ENCODE measurements at regions not wholly inside any gene's neighbourhood (a gene's known extent, or its start where the extent isn't known, plus 50 kb on each side); places are given as distances from the start of the nearest gene placed in this dataset.

DNA sequence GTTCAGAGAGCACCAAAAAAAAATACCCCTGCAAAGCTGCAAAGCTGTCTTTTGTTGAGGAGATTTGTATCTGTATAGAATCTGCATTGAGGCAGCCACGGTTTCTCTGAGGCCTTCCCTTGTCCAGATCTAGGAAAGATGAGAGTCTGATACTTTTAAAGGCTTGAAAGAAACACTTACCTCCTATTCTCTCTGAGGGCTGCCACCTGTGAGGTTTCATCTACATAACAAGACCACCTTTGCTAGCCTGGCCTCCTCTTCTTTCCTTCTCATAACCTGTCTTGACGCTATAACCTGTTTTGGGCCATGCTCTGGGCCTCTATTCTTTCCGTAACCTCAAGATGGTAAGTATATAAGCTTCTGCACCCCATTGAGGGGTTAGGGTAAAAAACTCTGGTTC lies 779.6 kb upstream of the HTR2C start (continued):
- TF ChIP-seq, protein P1, sequence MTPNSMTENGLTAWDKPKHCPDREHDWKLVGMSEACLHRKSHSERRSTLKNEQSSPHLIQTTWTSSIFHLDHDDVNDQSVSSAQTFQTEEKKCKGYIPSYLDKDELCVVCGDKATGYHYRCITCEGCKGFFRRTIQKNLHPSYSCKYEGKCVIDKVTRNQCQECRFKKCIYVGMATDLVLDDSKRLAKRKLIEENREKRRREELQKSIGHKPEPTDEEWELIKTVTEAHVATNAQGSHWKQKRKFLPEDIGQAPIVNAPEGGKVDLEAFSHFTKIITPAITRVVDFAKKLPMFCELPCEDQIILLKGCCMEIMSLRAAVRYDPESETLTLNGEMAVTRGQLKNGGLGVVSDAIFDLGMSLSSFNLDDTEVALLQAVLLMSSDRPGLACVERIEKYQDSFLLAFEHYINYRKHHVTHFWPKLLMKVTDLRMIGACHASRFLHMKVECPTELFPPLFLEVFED (CRISPR knock-in tag; conservative IDR thresholded peaks at IDR 0.05): no peak
- no peak for TF ChIP-seq ZKSCAN1 (IDR thresholded peaks at IDR 0.05; ENCODE audit: low read depth, low read length)
- TF ChIP-seq NR2C1 (IDR thresholded peaks at IDR 0.05): no peak
- no peak for TF ChIP-seq NR2C1 (tag; IDR thresholded peaks at IDR 0.05)
- TF ChIP-seq, protein P2, sequence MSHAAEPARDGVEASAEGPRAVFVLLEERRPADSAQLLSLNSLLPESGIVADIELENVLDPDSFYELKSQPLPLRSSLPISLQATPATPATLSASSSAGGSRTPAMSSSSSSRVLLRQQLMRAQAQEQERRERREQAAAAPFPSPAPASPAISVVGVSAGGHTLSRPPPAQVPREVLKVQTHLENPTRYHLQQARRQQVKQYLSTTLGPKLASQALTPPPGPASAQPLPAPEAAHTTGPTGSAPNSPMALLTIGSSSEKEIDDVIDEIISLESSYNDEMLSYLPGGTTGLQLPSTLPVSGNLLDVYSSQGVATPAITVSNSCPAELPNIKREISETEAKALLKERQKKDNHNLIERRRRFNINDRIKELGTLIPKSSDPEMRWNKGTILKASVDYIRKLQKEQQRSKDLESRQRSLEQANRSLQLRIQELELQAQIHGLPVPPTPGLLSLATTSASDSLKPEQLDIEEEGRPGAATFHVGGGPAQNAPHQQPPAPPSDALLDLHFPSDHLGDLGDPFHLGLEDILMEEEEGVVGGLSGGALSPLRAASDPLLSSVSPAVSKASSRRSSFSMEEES (CRISPR knock-in tag; IDR thresholded peaks at IDR 0.05): no peak
- TF ChIP-seq JUNB (CRISPR knock-in tag; conservative IDR thresholded peaks at IDR 0.05): no peak
- TF ChIP-seq, protein P3, sequence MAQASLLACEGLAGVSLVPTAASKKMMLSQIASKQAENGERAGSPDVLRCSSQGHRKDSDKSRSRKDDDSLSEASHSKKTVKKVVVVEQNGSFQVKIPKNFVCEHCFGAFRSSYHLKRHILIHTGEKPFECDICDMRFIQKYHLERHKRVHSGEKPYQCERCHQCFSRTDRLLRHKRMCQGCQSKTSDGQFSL (CRISPR knock-in tag; IDR thresholded peaks at IDR 0.05): no peak
- TF ChIP-seq, protein P3 (tag; IDR thresholded peaks at IDR 0.05): no peak
- TF ChIP-seq DMBX1 (CRISPR knock-in tag; IDR thresholded peaks at IDR 0.05; ENCODE audit: borderline replicate concordance): no peak
- TF ChIP-seq TAF1 (IDR thresholded peaks at IDR 0.05; ENCODE audit: control insufficient read depth, extremely low read depth, insufficient read depth, low read length, severe bottlenecking): no peak

All from K562 (cell line).